Stomach (tissue), 4 donors: ENCODE measurements at regions not wholly inside any gene's neighbourhood (a gene's known extent, or its start where the extent isn't known, plus 50 kb on each side); places are given as distances from the start of the nearest gene placed in this dataset.

Experiments used
- CTCF ChIP-seq, 7 experiments: fragments of 450-650 bp in 4 of 7; fragments of 200-600 bp in 3 of 7; sonication (generic) in 3 of 7; IDR thresholded peaks; one replicate each; pipeline ENCODE4 v1.5.1; 2016 to 2019; ENCODE audit warnings: antibody characterized with exemption in 7 of 7, control low read depth in 2 of 7, mild to moderate bottlenecking in 1 of 7
- EP300 ChIP-seq: sonication (generic); formaldehyde crosslinking; IDR thresholded peaks from one replicate; pipeline ENCODE4 v1.6.1; 2017; ENCODE audit warnings: antibody characterized with exemption
- POLR2A ChIP-seq, 4 donors: fragments of 450-650 bp; IDR thresholded peaks; one replicate each; pipeline ENCODE4 v1.6.1; 2016; ENCODE audit warnings: antibody characterized with exemption in 4 of 4, control low read depth in 2 of 4, mild to moderate bottlenecking in 1 of 4, moderate library complexity in 1 of 4

GRCh38 chr5:3092664-3093063 lies 341.2 kb upstream of the IRX2 start:
- TF ChIP-seq CTCF (IDR thresholded peaks at IDR 0.05) (no peak), POLR2A (IDR thresholded peaks at IDR 0.05) (no peak), EP300 (no peak)
